Mucosa of descending colon (tissue), 3 donors: ENCODE measurements at regions not wholly inside any gene's neighbourhood (a gene's known extent, or its start where the extent isn't known, plus 50 kb on each side); places are given as distances from the start of the nearest gene placed in this dataset.

Source experiments
- ATAC-seq: fragments of 200-7000 bp; cut with Tn5 transposase; one replicate; pipeline ENCODE4 v1.9.1; 2020; ENCODE audit warnings: mild to moderate bottlenecking, moderate library complexity
- DNase-seq, 3 donors: peaks; one replicate each; pipeline ENCODE4 v3.0.0-alpha.2; 2020
- H3K36me3 ChIP-seq: fragments of 200-600 bp; one replicate; pipeline ENCODE4 v1.8.0; 2021; ENCODE audit warnings: low read depth, mild to moderate bottlenecking
- H3K4me1 ChIP-seq: fragments of 200-600 bp; one replicate; pipeline ENCODE4 v1.8.0; 2021; ENCODE audit warnings: low read depth, mild to moderate bottlenecking
- H3K4me3 ChIP-seq: fragments of 200-600 bp; one replicate; pipeline ENCODE4 v1.8.0; 2021; ENCODE audit warnings: mild to moderate bottlenecking
- H3K9me3 ChIP-seq: fragments of 200-600 bp; one replicate; pipeline ENCODE4 v1.8.0; 2021; ENCODE audit warnings: mild to moderate bottlenecking
- intact Hi-C, 2 donors: fragments of 100-400 bp; cut with DNase I in 1 of 2; cut with micrococcal nuclease in 1 of 2; formaldehyde crosslinking; loops; one replicate each; pipeline versions ENCODE4 v1.11.0 to v1.11.1; 2022; cut with DNase I, micrococcal nuclease
- TF ChIP-seq, protein P1 (sequence below): fragments of 200-600 bp; IDR thresholded peaks from one replicate; pipeline ENCODE4 v1.8.0; 2022; ENCODE audit warnings: antibody characterized with exemption, mild to moderate bottlenecking
- donor health status: DM: no; HTN: no; CAD: no; lungs with moderate emphysema.
- donor health status: DM: no; HTN: no; CAD: no.
- donor health status: DM: no; HTN: yes; CAD: no.

DNA sequence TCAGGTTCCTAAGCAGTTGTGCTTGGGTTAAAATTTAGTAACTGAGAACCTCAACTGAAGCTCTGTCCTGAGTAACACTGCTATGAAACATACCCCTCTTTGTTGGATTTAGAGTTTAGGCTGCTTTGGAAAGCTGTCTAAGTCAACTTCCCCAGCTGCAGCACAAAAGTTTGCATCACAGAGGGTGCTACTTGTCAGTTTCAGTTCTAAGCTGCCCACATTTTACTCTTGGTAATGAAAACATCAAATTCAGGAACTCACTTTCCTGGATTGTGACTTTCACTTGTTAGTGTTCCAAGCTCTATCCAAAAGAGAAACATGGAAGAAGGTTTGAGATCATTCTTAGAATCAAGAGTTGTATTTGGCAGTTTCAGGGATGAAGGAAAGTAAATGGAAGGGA, 191.7 kb upstream of the NFIA start:
- DNase-seq: no peak
- TF ChIP-seq, protein P1, sequence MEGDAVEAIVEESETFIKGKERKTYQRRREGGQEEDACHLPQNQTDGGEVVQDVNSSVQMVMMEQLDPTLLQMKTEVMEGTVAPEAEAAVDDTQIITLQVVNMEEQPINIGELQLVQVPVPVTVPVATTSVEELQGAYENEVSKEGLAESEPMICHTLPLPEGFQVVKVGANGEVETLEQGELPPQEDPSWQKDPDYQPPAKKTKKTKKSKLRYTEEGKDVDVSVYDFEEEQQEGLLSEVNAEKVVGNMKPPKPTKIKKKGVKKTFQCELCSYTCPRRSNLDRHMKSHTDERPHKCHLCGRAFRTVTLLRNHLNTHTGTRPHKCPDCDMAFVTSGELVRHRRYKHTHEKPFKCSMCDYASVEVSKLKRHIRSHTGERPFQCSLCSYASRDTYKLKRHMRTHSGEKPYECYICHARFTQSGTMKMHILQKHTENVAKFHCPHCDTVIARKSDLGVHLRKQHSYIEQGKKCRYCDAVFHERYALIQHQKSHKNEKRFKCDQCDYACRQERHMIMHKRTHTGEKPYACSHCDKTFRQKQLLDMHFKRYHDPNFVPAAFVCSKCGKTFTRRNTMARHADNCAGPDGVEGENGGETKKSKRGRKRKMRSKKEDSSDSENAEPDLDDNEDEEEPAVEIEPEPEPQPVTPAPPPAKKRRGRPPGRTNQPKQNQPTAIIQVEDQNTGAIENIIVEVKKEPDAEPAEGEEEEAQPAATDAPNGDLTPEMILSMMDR: no peak
- intact Hi-C loops: no loop called here
- no peaks in the 10 kb centered on the region for H3K9me3 ChIP-seq
- no peak for ATAC-seq
- no peak overlapping the region for H3K4me3 ChIP-seq
- no peaks in the 10 kb centered on the region for H3K4me1 ChIP-seq
- no peaks in the 10 kb centered on the region for H3K36me3 ChIP-seq

DNA sequence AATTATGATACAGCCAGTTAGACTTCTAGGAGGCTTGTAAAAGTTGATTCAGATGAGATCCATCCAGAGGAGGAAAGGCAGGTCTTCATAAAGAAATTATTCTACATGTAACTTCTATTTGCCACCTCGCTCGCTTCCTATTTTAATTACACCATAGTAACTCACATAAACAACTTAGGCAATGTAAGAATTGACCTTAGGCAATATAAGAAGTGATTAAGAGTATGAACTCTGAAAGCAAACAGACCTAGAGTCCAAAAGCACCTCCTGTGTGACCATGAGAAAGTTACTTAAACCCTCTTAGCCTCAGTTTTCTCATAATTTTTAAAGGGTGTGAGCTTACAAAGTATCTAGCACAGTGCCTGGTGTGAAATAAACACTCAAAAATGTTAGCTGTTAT, 192.7 kb upstream of the NFIA start:
- Histone ChIP-seq H3K9me3 (no peaks in the 10 kb centered on the region), H3K4me1 (no peaks in the 10 kb centered on the region), H3K4me3 (no peak overlapping the region), H3K36me3 (no peaks in the 10 kb centered on the region)
- intact Hi-C loops: no loop called here
- TF ChIP-seq, protein P1: no peak
- ATAC-seq (peak; percentile 49), DNase-seq (no peak)

DNA sequence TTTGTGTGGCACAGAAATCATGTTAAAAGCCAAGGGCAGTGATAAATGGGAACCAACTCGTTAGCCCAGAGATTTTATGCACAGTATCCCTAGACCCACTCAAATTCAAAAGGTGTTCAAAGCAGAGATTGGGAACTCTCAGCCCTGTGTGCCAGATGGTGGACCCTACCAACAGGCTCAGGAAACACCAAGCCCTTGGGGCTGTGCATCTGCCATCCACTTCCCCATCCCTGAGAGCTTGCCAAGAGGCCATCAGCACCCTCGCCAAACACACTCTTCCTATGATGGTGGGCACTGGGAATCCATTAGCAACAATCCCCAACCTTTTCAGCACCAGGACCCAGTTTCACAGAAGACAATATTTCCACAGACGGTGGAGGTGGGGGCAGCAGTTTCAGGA, 194.2 kb upstream of the NFIA start:
- no peaks in the 10 kb centered on the region for H3K4me1 ChIP-seq
- DNase-seq (no peak), ATAC-seq (no peak)
- H3K4me3 ChIP-seq: no peak overlapping the region
- intact Hi-C loops: no loop called here
- H3K9me3 ChIP-seq: no peaks in the 10 kb centered on the region
- TF ChIP-seq, protein P1: no peak
- H3K36me3 ChIP-seq: no peaks in the 10 kb centered on the region

DNA sequence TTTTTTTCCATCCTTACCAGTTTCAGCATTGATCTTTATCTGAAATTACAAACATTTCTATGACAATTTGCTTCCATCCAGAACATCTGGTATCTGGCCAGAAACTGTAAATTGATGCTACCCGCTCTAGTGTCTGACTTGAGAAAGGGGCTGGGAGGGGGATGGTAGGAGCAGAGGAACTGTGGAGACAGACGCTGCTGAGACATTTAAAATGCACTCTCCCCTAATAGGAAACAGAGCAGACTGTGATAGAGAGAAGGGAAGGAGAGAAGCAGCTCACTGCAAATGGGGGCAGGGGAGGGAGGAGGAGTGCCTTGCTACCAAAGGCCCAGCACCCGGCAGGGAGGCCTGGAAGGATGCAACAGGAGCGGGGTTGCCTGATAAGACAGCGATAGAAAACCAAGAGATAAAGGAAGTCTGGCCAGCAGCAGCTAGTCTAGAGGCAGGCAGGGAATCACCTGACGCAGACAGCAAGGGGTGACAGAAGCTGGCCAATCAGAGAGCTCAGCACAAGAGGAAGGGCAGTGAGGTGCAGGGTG, 195.5 kb upstream of the NFIA start:
- Histone ChIP-seq H3K9me3 (no peaks in the 10 kb centered on the region), H3K4me3 (no peak overlapping the region), H3K36me3 (no peaks in the 10 kb centered on the region), H3K4me1 (no peaks in the 10 kb centered on the region)
- intact Hi-C loops: no loop called here
- TF ChIP-seq, protein P1: no peak
- DNase-seq (no peak), ATAC-seq (no peak)

DNA sequence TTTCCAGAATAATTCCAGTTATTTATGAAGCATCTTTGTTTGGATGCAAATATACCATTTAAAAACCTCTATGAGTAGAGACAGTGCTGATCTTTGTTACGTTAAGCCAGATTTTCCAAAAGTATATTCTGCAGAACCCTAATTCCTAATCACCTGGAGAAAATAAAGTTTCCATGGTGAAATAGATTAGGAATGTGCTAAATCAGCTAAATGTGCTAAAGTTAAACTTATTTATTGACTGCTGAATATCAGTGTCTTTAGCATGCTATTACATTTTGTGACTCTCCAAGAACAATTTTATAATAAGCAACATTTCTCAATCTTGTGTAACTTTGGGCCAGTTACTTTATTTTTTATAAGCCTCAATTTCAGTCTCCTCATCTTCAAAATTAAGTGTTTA, 196.3 kb upstream of the NFIA start:
- Histone ChIP-seq H3K9me3 (no peaks in the 10 kb centered on the region), H3K4me3 (no peak overlapping the region), H3K36me3 (no peaks in the 10 kb centered on the region), H3K4me1 (no peaks in the 10 kb centered on the region)
- TF ChIP-seq, protein P1: no peak
- DNase-seq: no peak
- ATAC-seq: no peak
- intact Hi-C loops: no loop called here

DNA sequence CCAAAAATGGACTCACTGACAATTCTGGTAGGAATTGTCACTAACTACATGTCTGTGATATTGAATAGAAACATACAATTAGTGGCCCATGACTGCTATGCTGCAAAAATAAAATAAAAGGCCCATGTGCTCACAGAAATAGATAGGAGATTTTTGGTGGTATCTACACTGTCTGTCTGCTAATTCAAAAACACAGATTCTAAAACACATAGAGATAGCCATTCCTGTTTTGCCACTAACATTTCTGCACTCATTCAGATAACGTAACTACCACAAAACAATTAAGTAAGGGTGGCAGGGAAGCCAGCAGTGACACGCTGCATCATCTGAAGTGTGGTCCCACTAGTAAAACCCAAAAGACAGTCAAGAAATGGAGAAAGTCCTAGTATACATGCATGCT, 202.2 kb upstream of the NFIA start:
- Histone ChIP-seq H3K4me1 (no peaks in the 10 kb centered on the region), H3K4me3 (no peak overlapping the region), H3K36me3 (no peaks in the 10 kb centered on the region), H3K9me3 (no peaks in the 10 kb centered on the region)
- intact Hi-C loops: no loop called here
- TF ChIP-seq, protein P1: no peak
- DNase-seq: no peak
- no peak for ATAC-seq
